Keratinocyte (primary cell): ENCODE measurements at regions not wholly inside any gene's neighbourhood (a gene's known extent, or its start where the extent isn't known, plus 50 kb on each side); places are given as distances from the start of the nearest gene placed in this dataset.
"Not testable (repeated sequence)": the region's sequence is repeated elsewhere in the genome, so short reads cannot be mapped to it uniquely, and the experiment has no call there.

Experiments used
- CTCF ChIP-seq, 3 experiments: IDR thresholded peaks in 1 of 3; conservative IDR thresholded peaks in 1 of 3; optimal IDR thresholded peaks in 1 of 3; 2 replicates in 2 of 3; 3 replicates in 1 of 3; pipeline versions ENCODE3 to v1.5.1; 2011; ENCODE audit warnings: low read length in 3 of 3, mild to moderate bottlenecking in 3 of 3, moderate library complexity in 2 of 3, control low read depth in 1 of 3, inconsistent platforms in 1 of 3; ENCODE audit not compliant: insufficient read depth in 2 of 3; ENCODE audit errors: extremely low read depth in 1 of 3
- EZH2 ChIP-seq: IDR thresholded peaks from one replicate; pipeline ENCODE4 v1.6.1; 2012; ENCODE audit warnings: inconsistent platforms, mild to moderate bottlenecking, low read length, moderate library complexity

- TF ChIP-seq CTCF (optimal IDR thresholded peaks at IDR 0.05 in 1 of 3, IDR thresholded peaks at IDR 0.05 in 1 of 3, conservative IDR thresholded peaks at IDR 0.05 in 1 of 3; ENCODE audit: extremely low read depth in 1 of 3, insufficient read depth in 2 of 3, low read length in 3 of 3); EZH2: not testable (repeated sequence)
Measured at GRCh38 chr2:220387758-220388157, 760.3 kb downstream of the SLC4A3 start.
